Fibroblast of lung (primary cell): ENCODE measurements at regions not wholly inside any gene's neighbourhood (a gene's known extent, or its start where the extent isn't known, plus 50 kb on each side); places are given as distances from the start of the nearest gene placed in this dataset.

Source experiments
- EZH2 ChIP-seq: IDR thresholded peaks from 2 replicates; pipeline ENCODE4 v1.5.1; 2012; ENCODE audit warnings: low read length, control low read depth, mild to moderate bottlenecking; ENCODE audit errors: missing control alignments
- TF ChIP-seq, protein P1 (sequence below), 2 donors: IDR thresholded peaks in 1 of 2; conservative IDR thresholded peaks in 1 of 2; 1 replicate in 1 of 2; 2 replicates in 1 of 2; pipeline ENCODE4 v1.5.1; 2011 to 2012; ENCODE audit warnings: low read length in 2 of 2, control low read depth in 1 of 2, inconsistent platforms in 1 of 2, low read depth in 1 of 2, mild to moderate bottlenecking in 1 of 2

DNA sequence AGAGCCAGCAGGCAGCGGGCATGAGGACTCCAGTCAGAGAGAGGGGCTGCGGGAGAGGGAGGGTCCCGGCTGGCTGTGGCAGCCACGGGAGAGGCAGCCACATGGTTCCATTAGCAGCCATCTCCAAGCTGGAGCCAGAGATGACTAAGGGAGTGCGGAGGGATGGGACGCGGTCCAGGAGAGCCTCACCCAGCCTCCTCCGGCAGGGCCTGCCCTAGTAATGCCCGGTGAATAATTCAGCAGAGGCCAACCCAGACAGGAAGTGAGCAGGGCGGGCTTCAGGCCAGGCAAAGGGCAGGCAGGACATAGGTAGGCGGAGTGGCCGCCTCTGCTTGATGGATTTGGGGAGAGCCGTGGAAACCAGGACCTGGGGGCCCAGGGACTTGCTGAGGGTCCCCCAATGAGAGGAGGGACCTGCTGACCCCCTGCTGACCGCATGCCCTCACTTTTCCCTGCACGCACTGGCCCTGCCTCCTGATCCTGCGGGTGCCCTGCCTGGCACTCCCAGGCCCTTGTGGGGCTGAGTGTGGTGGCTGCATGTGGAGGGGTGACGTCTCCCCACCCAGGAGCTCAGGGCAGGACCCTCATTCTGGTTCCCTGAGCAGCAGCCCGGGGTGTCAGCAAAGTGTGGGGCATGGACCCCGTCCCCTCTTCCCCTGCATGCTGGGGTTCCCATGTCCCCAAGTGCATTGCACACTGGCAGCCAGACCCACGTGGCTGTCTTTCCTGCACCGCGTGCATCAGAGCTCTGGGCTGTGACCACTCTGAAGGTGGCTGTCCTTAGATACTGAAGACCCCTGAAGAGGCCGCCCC is 51.8 kb upstream of the SLCO4A1 start:
- TF ChIP-seq, protein P1, sequence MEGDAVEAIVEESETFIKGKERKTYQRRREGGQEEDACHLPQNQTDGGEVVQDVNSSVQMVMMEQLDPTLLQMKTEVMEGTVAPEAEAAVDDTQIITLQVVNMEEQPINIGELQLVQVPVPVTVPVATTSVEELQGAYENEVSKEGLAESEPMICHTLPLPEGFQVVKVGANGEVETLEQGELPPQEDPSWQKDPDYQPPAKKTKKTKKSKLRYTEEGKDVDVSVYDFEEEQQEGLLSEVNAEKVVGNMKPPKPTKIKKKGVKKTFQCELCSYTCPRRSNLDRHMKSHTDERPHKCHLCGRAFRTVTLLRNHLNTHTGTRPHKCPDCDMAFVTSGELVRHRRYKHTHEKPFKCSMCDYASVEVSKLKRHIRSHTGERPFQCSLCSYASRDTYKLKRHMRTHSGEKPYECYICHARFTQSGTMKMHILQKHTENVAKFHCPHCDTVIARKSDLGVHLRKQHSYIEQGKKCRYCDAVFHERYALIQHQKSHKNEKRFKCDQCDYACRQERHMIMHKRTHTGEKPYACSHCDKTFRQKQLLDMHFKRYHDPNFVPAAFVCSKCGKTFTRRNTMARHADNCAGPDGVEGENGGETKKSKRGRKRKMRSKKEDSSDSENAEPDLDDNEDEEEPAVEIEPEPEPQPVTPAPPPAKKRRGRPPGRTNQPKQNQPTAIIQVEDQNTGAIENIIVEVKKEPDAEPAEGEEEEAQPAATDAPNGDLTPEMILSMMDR (conservative IDR thresholded peaks at IDR 0.05 in 1 of 2, IDR thresholded peaks at IDR 0.05 in 1 of 2; ENCODE audit: low read depth in 1 of 2, low read length in 2 of 2), result no peak
- TF ChIP-seq EZH2, result no peak
